Mammary epithelial cell (primary cell): ENCODE measurements at regions not wholly inside any gene's neighbourhood (a gene's known extent, or its start where the extent isn't known, plus 50 kb on each side); places are given as distances from the start of the nearest gene placed in this dataset.

ENCODE experiments used
- EZH2 ChIP-seq: IDR thresholded peaks from 2 replicates; pipeline ENCODE4 v1.6.1; 2012; ENCODE audit warnings: low read length, inconsistent platforms, borderline replicate concordance
- TF ChIP-seq, protein P1 (sequence below), 2 donors: IDR thresholded peaks in 1 of 2; conservative IDR thresholded peaks in 1 of 2; 2 replicates each; pipeline ENCODE4 v1.5.1; 2011 to 2012; ENCODE audit warnings: inconsistent platforms in 2 of 2, low read length in 2 of 2, mild to moderate bottlenecking in 2 of 2, control low read depth in 1 of 2, low read depth in 1 of 2; ENCODE audit not compliant: insufficient read depth in 1 of 2; ENCODE audit errors: extremely low read depth in 1 of 2

DNA sequence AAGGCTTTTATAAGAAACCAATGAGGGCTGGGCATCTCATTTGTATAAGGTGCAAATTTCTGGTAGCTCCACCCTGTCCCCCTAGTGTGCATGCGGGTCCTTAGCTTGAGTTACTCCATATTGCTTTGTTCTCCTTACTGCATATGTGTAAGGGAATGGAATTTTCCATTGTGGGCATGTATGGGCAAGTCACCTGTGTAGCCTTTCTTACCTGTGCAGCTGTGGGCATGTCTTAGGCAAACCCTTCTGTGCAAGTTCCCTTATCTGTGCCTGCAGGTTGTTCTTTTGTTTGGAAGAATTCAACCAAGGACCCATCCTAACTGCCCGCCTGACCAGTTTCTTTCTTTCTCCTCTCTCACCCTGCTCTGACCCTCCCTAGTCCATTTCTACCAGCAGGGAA lies 122.8 kb upstream of the HS3ST4 start:
- TF ChIP-seq, protein P1, sequence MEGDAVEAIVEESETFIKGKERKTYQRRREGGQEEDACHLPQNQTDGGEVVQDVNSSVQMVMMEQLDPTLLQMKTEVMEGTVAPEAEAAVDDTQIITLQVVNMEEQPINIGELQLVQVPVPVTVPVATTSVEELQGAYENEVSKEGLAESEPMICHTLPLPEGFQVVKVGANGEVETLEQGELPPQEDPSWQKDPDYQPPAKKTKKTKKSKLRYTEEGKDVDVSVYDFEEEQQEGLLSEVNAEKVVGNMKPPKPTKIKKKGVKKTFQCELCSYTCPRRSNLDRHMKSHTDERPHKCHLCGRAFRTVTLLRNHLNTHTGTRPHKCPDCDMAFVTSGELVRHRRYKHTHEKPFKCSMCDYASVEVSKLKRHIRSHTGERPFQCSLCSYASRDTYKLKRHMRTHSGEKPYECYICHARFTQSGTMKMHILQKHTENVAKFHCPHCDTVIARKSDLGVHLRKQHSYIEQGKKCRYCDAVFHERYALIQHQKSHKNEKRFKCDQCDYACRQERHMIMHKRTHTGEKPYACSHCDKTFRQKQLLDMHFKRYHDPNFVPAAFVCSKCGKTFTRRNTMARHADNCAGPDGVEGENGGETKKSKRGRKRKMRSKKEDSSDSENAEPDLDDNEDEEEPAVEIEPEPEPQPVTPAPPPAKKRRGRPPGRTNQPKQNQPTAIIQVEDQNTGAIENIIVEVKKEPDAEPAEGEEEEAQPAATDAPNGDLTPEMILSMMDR (conservative IDR thresholded peaks at IDR 0.05 in 1 of 2, IDR thresholded peaks at IDR 0.05 in 1 of 2; ENCODE audit: extremely low read depth in 1 of 2, insufficient read depth in 1 of 2, low read depth in 1 of 2, low read length in 2 of 2), result no peak
- TF ChIP-seq EZH2, result no peak
